Muscle of arm (tissue), 1 donor: ENCODE measurements at regions not wholly inside any gene's neighbourhood (a gene's known extent, or its start where the extent isn't known, plus 50 kb on each side); places are given as distances from the start of the nearest gene placed in this dataset.
"Not testable (repeated sequence)": the region's sequence is repeated elsewhere in the genome, so short reads cannot be mapped to it uniquely, and the experiment has no call there.

Source experiments
- DNase-seq: peaks from one replicate; pipeline ENCODE4 v3.0.0-alpha.2; 2013

DNA sequence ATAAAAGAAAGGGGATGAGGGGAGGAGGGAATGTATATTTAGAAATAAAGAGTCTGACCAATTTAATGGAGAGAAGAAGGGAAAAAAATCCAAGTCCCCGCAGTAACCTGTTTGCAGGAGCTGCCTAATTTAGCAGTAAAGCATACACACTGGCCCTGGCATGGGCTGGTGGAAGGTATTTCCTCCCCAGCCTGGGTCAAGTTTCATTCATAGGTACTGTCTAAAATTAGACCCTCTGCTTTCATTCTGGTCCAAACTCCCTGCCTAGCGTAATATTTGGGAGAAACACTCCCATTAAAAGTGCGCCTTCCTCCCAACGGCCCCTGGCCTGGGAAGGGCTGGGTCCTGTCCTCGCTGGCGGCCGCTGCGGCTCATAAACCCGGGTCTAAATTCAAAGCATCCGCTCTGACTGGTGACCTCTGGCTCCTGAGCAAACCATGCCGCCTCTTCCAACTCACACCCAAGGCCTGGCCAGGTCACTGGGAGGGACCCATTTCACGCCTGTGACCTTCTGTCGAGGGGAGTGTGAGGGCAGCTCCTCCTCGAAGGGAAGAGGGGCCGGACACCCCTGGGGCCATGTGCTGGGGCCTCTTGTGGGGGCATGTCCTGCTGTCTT, 123.2 kb downstream of the FGF18 start:
- DNase-seq = no peak

DNA sequence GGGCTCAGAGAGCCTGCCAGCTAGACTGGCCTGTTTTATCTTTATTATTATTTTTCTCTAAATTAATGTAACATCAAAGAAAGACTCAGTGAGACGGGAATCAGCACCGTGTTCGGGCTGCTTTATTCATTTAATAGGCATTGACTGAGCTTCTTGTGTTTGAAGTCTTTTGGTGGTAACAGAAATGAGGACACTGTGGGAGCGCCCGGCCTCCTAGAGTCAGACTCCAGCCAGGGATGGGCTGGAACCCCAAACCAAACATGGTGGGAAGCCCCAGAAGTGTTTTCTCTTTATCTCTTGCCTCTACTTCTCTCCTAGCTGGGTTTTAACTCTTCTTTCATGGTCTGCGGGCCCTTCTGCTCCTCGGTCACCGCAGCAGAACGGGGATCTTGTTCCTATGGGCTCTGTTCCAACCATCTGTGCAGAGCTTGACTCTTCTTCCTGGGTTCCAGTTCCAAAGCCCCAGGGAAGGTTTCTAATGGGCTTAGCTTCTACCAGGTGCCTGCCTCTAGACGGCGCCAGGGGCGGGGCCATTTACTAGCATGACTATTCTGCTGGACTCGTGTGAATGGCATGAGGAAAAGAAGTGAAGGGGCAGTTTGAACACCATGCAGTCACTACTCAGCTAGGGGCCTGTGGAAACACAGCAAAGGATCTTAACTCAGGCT, 123.8 kb downstream of the FGF18 start:
- no peak for DNase-seq

DNA sequence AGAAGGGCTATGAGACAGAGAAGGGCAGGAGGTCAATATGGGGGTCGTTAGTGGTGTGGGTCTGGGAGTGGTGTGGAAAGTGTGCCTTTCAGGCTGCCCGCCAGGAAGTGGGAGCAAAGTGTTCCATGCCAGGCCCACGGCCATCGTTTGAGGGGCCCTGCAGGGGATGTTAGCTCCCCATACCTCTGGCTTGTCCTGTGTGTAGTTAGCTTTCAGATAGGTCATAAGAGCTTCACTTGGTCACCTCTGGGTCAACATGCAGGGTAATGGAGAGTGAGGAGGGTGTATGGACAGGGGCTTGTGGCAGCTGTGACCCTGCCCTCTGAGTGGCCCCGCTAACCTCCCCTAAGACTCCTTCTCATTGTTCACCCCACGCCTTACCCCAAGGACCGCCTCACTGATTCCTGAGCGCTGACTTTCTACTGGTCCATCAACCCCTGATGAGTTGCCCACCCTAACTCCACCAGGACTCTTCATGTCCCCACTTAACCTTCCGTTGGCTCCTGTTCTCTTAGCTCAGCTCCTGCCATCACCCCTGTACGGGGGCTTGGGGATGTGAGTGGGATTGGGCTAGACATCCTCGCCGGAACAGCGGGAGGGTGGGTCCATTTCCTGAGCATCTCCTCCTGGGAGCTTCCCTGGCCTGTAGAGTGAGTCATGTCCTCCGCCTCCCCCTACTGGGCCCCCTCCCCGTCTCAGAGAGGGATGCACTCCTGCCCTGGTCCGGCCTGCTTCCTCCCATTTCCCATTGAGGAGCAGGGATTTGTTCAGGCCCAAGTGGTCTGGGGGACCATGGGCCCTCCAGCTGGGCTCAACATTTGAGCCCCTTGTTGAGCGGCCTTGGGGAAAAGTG, 125.7 kb downstream of the FGF18 start:
- no peak for DNase-seq

DNA sequence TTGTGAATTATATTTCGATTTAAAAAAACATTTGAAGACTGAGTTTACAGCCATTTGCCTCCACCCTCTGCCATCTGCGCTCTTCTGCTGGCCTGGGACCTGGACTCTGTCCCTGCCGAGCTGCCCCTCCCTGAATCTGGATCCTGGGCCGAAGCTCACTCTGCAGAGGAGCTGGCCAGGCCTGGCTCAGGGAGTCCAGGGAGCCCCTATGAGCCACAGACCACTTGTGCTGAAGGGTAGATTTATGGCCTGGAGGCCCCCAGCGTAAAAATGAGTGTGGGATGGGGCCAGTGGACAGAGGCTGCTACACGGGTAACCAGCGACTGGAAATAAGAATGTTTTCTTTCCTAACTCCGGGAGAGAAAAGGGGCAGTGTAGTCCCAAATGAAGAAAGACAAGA, 129.8 kb downstream of the FGF18 start:
- peak; percentile 56 for DNase-seq

DNA sequence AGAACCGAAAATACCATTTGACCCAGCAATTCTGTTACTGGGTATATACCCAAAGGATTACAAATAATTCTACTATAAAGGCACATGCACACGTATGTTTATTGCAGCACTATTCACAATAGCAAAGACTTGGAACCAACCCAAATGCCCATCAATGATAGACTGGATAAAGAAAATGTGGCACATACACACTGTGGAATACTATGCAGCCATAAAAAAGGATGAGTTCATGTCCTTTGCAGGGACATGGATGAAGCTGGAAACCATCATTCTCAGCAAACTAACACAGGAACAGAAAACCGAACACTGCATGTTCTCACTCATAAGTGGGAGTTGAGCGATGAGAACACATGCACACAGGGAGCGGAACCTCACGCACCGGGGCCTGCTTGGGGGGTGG, 134.4 kb downstream of the FGF18 start:
- not testable (repeated sequence) for DNase-seq

DNA sequence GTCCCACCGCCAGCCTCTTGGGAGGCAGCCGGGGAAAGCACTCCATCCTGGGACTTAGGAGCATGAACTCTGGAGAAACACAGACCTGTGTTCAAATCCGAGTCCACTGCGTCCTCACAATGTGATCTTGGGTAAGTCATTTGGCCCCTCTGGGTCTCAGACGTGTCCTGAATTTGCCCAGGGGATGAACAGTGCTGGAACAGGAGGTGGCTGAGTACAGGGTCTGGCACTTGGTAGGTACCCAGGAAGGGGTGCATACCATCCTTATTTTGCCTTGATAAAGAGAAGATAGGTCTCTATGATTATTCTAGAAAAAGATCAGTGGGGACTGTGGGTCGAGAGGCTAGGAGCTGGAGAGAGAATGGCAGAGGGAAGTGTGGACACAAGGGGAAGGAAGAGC, 135.7 kb downstream of the FGF18 start:
- no peak for DNase-seq

DNA sequence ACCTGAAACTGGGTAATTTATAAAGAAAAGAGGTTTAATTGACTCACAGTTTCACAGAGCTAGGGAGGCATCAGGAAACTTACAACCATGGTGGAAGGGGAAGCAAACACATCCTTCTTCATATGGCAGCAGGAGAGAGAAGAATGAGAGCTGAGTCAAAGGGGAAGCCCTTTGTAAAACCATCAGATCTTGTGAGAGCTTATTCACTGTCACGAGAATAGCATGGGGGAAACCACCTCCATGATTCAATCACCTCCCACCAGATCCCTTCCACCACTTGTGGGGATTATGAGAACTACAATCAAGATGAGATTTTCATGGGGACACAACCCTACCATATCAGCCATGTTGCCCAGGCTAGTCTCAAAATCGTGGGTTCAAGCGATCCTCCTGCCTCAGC, 143.4 kb downstream of the FGF18 start:
- no peak for DNase-seq

DNA sequence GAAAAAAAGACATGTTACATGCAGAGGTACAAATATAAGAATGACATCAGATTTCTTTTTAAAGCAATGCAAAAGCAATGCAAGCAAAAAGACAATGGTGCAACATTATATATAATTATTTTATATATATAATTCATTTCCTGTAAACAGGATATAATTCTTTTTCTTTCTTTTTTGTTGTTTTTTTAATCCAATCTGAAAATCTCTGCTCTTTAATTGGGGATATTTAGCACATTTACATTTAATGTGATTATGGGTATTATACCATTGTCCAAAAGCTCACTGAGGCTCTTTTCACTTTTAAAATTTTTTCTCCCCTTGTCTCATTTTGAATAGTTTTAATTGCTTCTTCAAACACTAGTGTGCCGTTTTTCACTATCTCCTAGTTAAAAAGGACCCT, 148.9 kb downstream of the FGF18 start:
- no peak for DNase-seq

DNA sequence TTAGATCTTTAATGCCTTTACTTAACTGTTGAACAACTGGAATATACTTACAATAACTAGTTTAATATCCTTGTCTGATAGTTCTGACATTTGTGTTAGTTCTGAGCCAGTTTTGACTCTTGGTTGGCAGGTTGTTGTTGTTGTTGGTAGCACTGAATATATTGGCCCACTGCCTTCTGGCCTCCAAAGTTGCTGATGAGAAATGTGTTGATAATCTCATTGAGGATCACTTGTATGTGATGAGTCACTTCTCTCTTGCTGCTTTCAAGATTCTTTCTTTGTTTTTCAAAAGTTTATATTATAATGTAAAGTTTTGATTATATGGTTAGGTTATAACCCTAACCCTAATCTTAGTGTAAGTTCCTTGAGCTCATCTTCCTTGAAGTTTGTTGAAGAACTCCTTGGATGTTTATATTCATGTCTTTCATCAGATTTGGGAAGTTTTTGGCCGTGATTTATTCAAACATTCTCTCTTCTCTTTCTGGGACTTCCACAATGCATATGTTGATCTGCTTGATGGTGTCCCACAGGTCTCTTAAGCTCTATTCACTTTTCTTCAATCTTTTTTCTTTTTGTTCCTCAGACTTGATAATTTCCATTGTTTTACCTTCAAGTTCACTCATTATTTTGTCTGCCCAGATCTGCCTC, 149.7 kb downstream of the FGF18 start:
- DNase-seq = no peak

DNA sequence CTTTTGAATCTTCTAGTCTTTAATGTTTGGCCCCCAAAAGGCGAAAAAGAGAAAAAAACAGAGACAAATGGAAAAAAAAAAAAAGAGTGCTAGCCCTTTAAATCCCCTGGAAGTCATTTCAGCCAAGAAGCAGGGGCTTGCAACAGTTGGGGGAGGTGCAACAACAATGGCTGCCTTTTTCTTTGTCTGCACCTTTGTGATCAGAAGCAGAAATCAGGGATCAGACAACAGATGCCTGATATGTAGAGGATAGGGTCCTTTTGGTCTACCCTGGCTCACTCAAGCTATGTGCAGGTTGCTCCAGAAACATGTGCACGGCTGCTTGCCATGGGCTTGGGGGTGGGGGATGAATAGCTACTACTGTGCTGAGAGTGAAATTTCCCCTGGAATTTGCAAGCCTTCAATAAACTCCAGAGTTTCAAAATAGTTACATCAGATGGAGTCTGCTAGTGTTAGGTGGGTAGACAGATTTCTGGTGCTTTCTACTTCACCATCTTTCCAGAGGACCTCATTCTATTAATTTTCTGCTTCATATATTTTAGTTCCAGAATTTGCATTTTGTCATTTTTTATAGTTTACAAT, 150.9 kb downstream of the FGF18 start:
- no peak for DNase-seq

DNA sequence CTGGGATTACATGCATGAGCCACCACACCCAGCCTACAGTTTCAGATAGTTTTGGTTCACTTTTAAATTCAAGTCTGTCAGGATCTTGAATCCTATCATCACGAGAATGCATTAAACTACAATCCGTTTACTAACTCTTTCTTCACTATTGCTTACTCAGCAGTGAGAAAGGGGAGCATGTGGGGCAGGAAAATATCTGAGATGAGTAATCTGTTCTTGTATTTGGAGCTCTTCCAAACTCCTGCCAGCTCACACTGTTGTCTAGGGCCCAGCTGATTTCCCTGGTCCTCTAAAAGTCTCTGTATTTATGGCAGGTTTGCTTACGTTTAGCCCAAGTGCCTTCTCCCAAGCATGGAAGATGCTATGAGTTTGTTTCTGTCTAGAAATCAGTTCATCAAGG, 152.2 kb downstream of the FGF18 start:
- DNase-seq = no peak

DNA sequence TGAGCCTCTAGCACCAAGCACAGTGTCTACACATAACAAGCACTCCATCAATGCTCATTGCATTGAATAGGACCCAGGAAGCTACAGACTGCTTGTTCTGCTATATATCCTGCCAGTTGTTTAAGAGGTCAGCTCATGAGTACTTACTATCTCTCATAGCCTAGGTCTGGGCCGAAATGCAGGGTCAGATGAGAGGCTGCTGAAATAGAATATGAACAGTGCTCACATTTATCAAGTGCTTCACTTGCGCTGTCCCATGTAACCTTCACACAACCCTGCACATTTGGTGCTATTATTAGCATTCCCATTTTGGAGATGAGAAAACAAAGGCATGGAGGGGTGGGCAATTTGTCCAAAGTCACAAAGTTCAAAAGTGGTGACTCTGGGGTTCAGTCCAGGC, 153.6 kb downstream of the FGF18 start:
- DNase-seq = no peak

DNA sequence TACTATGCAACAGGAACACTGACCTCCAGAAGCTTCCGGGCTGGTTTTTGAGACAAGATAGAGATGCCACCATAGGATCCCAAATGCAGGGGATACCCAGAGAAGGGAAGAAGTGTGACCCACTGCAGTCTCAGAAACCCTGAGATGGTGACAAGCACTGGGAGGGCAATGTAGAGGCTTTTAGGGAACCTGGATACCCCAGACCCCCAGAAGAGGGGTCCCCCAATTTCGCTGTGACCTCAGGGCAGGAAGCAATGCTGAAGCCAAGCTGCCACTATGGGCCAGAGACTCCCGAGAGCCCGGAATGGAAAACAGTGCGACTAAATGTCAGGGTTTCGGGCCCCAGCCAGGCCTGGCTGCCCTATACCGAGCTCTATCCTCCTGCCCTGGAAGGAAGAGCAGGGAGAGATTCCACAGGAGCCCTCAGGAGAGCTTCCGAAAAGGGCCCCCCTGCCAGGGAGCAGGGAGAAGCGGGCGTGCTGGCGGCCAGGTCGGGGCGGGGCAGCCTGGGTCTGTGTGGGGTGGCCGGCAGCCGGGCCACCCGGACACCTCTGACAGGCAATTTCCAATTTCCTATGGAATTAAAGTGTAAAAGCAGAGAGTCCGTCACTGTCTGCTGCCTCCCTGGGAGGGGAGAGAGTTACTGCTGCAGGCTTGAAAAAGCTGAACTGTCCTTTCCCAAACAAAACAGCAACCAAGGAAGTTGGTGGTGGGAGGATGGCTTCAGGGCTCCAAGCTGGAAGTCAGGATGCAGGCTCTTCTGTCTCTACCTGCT, 154.2 kb downstream of the FGF18 start:
- no peak for DNase-seq

DNA sequence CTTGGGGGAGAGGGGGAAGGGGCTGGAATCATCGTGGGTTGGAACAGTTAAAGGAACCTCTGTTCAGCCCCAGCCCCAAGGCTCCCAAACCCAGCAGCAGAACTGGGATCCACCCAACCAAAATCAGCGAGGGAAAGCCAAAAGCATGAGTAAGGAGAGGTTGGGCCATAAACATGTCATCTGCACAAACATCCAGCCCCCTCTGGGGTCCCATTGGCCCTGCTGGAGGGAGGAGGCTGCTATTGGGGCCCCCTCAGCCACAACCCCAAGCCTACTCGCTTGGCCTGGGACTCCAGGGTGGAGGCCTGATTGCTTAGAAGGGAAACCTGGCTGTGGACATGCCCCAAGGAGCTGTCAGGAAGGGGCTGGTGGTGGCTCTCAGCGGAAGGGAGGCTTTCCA, 154.9 kb downstream of the FGF18 start:
- DNase-seq = peak; percentile 87

DNA sequence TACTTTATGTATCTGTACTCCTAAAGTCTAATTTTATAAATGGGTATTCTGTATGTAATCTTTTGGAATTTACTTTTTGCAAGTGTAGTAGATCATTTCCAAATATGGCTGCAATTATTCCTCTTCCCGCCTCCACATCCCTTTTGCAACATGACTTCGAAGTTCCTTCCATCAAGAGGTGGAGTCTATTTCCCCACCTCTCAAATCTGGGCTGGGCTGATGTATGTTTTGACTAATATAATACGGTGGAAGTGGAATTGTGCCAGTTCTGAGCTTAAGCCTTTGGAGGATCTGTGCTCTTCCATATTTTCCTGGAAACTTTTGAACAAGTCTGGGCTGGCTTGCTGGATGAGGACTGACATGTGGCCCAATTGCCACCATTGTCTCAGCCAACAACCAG, 155.9 kb downstream of the FGF18 start:
- no peak for DNase-seq

DNA sequence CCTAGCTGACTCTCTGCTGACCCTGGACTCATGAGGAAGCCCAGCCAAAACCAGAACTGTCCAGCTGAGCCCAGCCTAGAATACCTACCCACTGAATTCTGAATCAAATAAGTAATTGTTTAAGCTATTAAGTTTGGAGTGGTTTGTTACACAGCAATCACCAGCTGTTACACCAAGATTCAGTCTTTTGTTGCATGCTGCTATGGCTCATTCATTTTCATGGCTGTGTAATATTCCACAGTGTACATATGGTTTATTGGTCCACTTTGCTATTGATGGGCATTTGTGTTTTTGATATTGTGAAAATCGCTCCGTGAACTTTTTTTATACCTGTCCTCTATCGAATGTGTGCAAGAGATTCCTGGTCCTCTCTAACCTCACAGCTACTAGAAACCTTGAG, 156.4 kb downstream of the FGF18 start:
- no peak for DNase-seq

DNA sequence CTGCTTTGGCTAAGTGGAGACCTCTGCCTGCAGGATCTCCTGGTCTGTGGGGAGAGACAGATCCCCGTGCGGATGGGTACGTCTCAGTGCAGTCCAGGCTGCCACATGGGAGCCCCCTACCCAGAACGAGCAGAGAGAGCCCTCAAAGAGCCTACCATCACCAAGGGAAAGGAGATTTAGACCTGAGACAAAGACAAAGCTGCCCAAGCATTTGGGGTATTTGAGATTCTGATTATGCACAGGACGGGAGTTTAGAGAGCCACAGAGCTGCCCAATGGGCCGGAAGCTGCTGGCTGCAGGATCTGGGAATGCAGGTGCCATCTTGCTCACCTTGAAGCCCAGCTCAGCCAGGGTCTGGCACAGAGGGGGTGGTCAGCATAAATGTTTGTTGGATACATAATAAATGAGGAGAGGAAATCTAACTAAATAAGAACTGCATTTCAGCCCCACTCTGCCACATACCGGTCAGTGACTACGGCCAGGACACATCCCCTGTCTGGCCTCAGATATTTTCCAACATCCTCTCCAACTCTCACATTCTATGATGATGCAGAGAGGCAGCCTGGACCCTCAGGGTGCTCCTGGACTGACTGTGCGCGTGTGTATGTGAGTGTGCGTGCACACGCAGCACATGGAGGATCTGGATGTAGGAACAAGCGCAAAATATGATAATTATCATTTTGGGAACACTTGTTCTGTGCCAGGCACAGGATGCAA, 157.8 kb downstream of the FGF18 start:
- peak; percentile 91 for DNase-seq

DNA sequence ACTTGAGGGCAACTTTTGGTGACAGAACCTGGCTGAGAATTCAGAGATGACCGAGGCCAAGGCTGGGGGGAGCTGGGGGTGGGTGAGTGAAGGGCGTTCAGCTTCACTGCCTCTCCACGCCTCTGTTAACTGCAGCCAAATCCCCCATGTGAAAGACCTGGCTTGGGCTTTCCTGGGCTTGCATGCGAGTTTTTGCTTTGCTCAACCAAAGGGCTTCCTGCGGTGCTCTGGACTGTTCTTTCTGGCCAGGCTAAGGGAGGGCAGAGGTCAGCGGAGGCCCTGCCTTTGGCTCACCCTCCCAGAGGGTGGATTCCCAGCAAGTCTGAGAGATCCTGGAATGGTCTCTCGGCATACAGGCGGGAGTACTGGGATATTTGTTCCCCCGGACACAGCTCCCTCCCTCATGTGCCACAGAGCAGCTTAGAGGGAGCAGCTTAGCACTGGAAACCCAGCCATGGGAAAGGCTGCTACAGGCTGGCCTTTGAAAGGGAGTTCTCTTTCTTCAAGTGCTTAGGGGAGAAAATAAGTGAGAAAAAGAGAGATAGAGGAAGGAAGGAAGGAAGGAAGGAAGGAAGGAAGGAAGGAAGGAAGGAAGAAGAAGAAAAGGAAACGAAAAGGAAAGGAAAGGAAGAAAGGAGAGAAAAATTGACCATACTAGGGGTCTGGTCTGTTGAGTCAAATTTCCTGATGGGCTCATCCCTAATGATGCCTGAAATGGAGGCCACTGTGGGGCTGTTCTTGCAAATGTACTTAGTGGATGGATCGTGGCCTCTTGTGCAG, 158.8 kb downstream of the FGF18 start:
- peak; percentile 69 for DNase-seq

DNA sequence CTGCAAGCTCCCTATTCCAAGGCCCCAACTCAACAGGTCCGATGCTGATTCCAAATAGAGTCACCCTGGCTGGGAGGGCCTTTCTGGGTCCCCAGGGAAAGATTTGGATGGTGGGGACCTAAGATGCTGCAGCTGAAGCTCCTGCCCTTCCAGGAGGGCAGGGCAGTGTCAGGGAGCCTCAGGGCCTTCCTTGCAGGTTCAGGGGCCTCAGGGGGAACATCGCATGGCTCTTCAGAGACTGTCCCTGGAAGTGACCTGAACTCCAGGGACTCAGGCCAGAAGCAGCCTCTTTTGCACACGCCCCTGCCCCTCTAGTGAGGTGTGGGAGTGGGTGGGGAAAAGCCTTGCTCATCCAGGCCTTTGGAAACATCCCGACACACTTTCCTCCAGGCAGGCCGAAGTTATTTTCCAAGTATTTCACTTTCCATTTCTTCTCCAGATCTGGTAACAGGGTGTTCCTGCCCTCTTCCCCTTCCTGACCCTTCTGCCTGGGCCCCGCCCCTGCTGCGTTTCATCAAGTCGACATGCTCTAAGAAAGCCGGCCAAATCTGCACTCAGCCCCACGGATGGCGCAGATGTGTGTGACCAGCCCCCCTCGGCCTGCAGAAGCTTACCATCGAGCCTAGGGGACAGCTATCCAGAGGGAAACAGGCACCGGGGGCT, 159.5 kb downstream of the FGF18 start:
- peak; percentile 77 for DNase-seq
